Fibroblast of villous mesenchyme (primary cell): ENCODE measurements at regions not wholly inside any gene's neighbourhood (a gene's known extent, or its start where the extent isn't known, plus 50 kb on each side); places are given as distances from the start of the nearest gene placed in this dataset.

Source experiments
- DNase-seq: peaks from one replicate; pipeline ENCODE4 v3.0.0-alpha.2; 2010; ENCODE audit warnings: low read depth
- H3K4me3 ChIP-seq: 2 replicates; pipeline ENCODE4 v1.5.1; 2011; ENCODE audit warnings: low read depth, mild to moderate bottlenecking, low read length
- CTCF ChIP-seq: IDR thresholded peaks from 2 replicates; pipeline ENCODE4 v1.5.1; 2012; ENCODE audit warnings: low read depth, mild to moderate bottlenecking, low read length; ENCODE audit not compliant: insufficient read depth

GRCh38 chr16:85276258-85276657 is 164.0 kb upstream of the CIBAR2 start:
- no peak for TF ChIP-seq CTCF
- DNase-seq = no peak
- no peak overlapping the region for H3K4me3 ChIP-seq

DNA sequence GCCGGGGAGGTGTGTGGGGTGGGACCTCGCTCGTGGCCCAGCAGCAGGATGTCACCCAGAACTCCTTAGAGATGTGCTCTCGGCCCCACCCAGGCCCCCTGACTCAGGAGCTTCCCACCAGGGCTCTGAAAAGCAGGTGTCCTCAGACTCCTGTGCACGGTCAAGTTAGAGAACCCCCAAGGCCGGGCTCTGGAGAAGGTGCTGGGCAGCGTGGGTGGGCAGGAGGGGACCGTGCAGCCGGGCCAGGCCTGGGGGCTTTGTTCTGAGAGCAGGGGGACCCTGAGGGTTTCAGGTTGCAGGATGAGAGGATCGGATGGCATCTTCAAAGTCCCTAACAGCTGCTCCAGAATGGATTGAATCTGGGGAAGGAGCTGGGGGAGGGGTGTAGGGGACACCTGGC is 164.4 kb upstream of the CIBAR2 start:
- DNase-seq = no peak
- TF ChIP-seq CTCF = no peak
- H3K4me3 ChIP-seq = no peak overlapping the region

- peak; percentile 23 for DNase-seq
- TF ChIP-seq CTCF = no peak
- H3K4me3 ChIP-seq = no peak overlapping the region
These were observed 166.6 kb upstream of the CIBAR2 start for GRCh38 chr16:85278839-85279238.

DNA sequence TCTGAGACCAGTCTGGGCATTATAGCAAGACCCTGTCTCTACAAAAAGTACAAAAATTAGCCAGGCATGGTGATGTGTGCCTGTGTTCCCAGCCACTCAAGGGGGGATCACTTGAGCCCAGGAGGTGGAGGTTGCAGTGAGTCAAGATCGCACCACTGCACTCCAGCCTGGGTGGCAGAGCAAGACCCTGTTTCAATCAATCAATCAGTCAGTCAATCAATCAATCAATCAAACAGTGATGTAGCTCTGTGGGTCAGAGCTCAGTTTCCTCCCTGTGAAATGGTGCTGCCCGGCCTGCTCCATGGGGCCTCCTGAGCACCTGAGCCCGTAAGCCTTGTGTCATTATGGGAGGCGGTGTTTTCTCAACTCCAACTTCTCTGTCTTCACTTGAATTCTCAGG is 167.1 kb upstream of the CIBAR2 start:
- DNase-seq = no peak
- TF ChIP-seq CTCF = no peak
- H3K4me3 ChIP-seq = no peak overlapping the region

- no peak overlapping the region for H3K4me3 ChIP-seq
- DNase-seq = peak; percentile 27
- TF ChIP-seq CTCF = no peak
These were observed 167.7 kb upstream of the CIBAR2 start for GRCh38 chr16:85279825-85280545.

GRCh38 chr16:85281181-85281580 is 168.9 kb upstream of the CIBAR2 start:
- no peak for DNase-seq
- no peak for TF ChIP-seq CTCF
- no peak overlapping the region for H3K4me3 ChIP-seq

DNA sequence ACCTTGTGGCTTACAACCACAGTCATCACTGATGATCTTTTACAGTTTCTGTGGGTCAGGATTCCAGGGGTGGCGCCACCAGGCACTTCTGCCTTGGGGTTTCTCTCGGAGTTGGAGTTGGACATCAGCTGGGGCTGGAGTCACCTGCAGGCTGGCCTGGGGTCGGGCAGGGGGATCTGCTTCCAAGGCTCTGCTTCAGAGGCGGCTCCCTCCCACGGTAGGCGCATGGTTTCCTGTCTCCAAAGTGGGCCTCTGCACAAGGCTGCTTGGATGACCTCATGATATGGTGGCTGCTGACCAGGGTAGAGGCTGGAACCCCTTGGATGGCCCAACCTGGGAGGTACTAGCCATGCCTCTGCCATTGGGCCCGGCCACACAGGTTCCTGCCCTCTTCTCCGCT is 170.6 kb upstream of the CIBAR2 start:
- TF ChIP-seq CTCF = no peak
- no peak for DNase-seq

More for the DNA sequence above, 170.6 kb upstream of the CIBAR2 start:
- H3K4me3 ChIP-seq = no peak overlapping the region
